ENCODE measurements at regions not wholly inside any gene's neighbourhood (a gene's known extent, or its start where the extent isn't known, plus 50 kb on each side); places are given as distances from the start of the nearest gene placed in this dataset.

DNA sequence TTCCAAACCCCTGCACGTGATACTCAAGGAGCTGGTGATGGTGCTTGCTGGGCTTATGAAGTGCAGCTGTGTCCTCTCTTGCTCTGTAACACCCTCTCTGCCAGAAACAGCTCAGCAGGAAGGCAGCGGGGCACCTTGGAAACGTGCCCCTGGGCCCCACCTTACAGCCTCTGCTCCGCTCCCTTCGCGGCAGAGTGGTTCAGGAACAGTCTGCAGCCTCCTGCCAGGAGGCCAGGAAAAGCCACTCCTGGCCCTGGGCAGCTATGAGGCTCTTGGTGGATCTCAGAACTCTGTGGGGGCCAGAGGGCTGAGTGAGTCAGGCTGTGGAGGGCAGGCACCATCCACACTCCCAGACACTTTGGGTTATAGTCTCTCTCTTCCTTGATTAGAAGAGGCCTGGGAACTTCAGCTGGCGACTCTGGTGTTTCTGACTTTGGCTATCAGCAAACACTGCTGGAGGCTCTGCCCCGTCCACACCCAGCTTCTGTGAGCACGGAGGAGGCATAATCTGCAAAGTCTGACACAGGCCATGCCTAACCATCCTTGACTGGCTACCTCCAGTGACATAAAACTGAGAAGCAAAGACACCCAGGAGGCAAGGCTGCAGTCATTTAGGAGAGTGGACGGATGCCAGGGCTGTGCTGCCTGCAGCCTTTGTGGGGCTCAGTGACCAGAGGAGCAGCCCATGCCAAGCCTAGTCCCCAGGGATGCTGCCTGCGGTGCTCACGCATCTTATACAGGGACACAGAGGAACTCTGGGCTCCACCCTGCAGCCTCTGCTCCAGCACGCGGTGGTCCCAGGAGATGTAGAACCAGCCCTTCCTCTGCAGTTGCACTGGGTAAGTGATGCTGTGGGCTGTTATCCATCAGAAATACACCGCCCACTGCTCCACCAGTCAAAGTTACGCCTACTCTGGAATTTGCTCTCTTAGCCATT is 65.3 kb downstream of the METRNL start:
- DNase-seq (ENCODE audit: low read depth in 2 of 2, low spot score in 1 of 2), result no peak

- DNase-seq (ENCODE audit: low read depth in 2 of 2, low spot score in 1 of 2), result no peak
Observed at GRCh38 chr17:83145358-83145738, 65.9 kb downstream of the METRNL start.

DNA sequence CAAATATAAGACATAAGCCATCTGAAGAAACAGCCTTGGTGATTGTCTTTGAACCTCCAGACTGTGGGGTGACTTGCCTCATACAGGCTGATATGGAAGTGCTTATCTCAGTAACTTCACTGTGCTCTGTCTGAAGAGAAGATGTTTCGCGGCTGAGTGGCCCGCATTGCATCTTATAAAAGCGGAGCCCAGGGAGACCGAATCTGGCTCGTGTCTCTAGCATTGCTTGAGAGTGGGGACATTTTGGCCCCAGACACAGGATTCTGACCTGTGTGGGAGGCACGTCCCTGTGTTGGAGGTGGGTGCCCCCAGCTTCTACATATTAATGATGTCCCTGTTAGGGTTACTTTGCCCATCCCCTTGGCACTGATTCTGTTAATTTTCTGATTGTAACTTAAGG is 66.4 kb downstream of the METRNL start:
- DNase-seq (ENCODE audit: low read depth in 2 of 2, low spot score in 1 of 2), result no peak

DNA sequence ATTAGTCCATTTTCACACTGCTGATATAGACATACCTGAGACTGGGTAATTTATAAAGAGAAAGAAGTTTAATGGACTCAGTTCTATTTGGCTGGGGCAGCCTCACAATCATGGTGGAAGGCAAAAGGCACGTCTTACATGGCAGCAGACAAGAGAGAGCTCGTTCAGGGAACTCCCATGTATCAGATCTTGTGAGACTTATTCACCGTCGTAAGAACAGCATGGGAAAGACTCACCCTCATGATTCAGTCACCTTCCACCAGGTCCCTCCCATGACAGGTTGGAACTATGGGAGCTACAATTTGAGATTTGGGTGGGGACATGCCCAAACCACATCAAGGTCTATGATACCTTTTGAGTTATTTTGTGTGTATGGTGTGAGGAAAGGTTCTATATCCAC is 66.9 kb downstream of the METRNL start:
- no peak for DNase-seq (ENCODE audit: low read depth in 2 of 2, low spot score in 1 of 2)

DNA sequence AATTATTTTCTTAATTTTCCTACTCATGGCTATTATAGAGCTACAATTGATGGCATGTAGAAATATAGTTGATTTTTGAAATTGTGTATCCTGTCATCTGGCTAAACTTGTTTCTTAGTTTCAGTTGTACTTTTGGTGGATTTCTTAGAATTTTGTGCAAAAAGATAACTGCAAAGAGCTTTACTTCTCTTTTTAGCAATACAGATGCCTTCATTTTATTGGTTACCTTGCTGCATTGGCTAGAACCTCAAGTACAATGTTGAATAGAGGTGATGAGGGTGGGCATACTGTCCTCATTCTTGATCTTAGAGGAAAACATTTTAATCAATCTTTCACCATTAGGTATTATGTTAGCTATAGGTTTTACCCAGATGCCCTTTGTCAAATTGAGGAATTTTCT is 67.9 kb downstream of the METRNL start:
- no peak for DNase-seq (ENCODE audit: low read depth in 2 of 2, low spot score in 1 of 2)

GRCh38 chr17:83148317-83149028 is 69.1 kb downstream of the METRNL start:
- no peak for DNase-seq (ENCODE audit: low read depth in 2 of 2, low spot score in 1 of 2)

DNA sequence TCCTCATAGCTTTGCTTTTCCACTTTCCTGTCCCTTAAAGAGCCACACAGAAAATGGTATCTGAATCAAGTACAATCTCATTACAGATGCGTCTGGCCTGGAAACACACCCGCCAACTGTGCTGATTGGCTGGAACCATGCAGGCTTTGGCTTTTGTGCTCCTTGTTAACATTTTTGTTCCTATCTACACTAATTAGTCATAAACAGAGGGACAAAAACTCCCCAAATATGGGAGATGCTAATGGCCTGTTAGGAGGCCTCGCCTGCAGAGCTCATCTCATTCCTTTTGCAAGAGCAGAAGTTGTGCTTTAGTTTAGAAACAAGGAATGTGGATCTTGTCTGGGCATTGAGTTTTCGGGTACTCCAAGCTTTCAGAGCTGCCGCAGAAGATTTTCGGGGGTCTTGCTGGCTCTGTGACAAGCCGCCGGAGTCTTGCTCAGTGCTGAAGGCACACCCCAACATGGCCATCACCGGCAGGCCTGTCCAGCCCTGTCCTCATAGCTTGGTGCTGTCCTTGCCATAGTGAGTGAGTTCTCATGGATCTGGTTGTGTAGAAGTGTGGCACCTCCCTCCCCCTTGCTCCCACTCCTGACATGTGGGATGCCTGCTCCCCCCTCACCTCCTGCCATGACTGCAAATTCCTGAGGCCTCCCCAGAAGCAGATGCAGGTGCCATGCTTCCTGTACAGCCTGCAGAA is 69.8 kb downstream of the METRNL start:
- no peak for DNase-seq (ENCODE audit: low read depth in 2 of 2, low spot score in 1 of 2)

- DNase-seq (ENCODE audit: low read depth in 2 of 2, low spot score in 1 of 2), result no peak
Observed at GRCh38 chr17:83149761-83150251, 70.4 kb downstream of the METRNL start.

- no peak for DNase-seq (ENCODE audit: low read depth in 2 of 2, low spot score in 1 of 2)
Observed at GRCh38 chr17:83150369-83151055, 71.1 kb downstream of the METRNL start.

- no peak for DNase-seq (ENCODE audit: low read depth in 2 of 2, low spot score in 1 of 2)
Observed at GRCh38 chr17:83151056-83151441, 71.6 kb downstream of the METRNL start.

DNA sequence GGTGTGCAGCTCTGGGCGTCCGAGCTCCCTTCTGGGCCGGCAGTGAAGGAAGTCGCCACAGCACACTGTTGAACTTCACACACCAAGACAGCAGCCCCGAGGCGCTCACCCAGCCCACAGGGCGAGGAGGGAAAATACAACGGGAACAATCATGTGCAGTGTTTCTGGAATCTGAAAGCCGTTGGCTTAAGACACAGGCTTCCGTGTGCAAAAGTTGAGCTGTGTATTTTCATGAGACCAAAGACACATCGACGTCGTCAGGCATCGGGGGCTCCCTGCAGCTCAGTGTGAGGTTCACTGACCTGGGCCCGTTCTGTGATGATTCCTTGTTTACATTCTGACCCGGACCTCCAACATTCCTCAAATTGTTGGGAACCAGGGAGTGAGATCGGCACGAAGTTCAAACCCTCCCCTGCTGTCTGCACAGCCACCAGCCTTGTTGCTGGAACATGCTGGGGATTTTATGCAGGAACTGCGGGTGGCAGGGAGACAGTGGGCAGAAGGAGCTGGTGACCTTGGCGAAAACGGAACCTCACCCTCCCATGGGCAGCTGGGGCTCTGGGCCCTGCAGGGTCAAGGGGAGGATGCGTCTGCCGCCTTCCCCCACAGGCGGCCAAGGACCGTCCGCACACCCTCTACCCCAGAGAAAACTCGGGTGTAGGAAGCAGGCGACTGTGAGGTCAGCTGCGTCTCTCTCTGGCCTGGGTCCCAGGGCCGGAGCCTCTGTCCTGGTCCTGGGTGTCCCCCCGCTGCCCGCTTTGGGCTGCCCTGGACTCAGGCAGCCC is 72.2 kb downstream of the METRNL start:
- no peak for DNase-seq (ENCODE audit: low read depth in 2 of 2, low spot score in 1 of 2)

DNA sequence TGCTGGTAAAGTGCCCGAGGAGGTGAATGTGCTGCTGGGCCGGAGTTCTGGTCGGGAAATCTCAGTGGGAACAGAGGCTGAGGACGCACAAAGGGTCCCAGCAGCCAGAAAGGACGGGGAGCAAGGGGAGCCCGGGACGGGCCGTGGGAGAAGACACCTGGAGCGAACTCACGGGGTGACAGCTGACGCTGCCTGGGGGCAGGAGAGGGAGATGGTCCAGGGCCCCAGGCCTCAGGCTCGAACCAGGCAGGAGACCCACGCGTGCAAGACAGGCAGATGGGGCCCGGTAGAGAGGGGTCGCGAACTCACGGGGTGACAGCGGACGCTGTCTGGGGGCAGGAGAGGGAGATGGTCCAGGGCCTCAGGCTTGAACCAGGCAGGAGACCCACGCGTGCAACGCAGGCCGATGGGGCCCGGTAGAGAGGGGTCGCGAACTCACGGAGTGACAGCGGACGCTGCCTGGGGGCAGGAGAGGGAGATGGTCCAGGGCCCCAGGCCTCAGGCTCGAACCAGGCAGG is 72.9 kb downstream of the METRNL start:
- DNase-seq (ENCODE audit: low read depth in 2 of 2, low spot score in 1 of 2), result no peak

GRCh38 chr17:83152745-83153611 is 73.6 kb downstream of the METRNL start:
- DNase-seq (ENCODE audit: low read depth in 2 of 2, low spot score in 1 of 2), result no peak

DNA sequence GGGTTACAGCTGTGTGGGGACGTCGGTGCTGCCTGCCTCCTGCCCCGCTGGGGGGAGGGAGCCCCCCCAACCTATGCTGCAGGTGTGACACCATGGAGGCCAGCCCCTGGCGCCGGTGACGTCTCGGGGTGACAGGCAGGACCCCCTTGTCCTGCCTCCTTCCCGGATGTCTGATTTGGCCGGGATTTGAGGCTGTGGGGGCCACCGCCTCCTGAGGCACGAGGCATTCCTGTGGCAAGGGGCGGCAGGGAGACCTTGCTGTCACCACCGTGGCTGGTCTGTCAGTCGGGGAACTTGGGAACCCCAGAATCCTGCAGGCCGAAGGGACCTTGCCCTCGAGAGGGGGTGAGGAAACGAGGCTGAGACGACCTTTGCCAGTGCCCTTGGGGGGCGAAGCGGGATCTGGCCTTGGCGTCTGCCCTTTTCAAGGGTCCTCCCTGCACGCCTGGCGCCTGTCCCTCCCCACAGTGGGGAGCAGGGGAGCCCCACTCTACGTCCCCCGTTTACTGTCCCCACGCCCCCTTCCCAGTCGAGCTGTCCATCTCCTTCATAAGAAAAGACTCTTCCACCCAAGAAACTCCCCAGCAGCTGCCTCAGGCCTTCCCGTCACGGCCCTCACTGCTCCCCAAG is 74.4 kb downstream of the METRNL start:
- DNase-seq (ENCODE audit: low read depth in 2 of 2, low spot score in 1 of 2), result no peak

DNA sequence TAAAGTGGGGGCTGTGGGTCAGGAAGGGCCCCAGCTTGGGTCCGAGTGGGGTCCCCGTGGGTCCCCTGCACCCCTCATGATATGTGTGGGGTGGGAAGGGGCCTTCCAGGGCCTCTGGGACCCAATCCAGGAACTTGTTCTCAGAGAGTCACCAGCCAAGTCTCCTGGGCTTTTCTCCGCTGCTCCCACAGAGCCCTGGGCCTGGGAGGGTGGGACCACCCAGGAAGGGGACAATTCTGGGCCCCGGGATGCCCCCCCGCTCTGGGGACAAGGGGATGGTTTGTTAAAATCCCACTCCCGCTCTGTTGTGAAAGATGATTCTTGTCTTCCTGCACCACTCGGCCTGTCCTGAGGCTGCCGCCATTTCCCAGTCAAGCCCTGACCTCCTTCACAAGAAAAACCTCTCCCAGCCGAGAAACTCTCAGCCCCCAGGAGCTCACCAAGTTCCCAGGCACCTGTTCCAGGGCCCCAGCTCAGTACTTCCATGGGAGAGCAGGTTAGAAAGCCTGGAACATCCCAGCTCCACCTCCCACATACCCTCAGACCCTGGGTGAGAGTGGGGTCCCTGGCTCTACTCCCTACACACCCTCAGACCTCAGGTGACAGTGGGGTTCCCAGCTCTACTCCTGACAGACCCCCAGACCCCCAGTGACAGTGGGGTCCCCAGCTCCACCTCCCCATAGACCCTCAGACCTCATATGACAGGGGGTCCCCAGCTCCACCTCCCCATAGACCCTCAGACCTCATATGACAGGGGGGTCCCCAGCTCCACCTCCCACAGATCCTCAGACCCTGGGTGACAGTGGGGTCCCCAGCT is 75.1 kb downstream of the METRNL start:
- no peak for DNase-seq (ENCODE audit: low read depth in 2 of 2, low spot score in 1 of 2)

DNA sequence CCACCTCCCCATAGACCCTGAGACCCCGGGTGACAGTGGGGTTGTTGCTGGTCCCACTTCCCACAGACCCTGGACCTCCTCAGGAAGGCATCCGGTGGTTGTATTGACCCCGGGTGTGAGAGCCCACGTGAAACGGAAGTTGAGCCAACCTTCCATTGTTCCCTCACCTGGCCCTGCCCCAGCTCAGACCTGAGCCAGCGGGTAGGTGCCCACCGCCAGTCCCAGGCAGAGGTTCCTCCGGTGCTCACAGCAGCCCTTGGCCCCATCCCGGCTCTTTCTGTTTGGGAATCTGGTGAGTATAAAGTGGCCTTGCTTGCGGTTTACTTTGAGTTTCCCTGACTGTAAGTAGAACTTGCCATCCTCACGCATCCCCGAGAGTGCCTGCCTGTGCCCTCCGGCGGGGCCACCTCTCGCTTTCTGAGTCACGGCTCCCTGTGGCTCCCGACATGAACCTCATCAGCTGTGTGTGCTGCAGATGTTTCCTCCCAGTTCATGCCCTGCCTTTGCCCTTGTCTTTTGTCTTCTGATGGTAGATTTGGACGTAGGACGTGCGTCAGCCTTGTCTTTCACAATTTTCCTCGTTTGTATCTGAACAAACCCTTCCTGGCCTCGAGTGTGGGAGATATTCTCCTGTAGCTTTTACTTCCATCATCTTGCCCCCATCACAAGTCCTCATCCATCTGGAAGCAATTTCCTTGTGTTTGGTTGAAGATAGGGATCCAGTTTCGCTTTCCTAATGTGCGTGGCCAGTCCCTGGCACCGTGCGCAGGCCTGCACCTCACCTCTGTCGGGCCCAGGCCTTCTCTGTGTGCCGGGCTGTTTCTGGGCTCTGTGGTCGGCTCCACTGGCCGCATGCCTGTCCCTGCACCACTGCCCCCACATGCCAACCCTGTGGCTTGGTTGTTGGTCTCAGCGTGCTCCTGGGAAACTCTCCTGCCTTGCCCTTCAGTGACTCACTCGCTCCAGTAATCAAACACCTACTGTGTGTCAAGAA is 76.0 kb downstream of the METRNL start:
- no peak for DNase-seq (ENCODE audit: low read depth in 2 of 2, low spot score in 1 of 2)

DNA sequence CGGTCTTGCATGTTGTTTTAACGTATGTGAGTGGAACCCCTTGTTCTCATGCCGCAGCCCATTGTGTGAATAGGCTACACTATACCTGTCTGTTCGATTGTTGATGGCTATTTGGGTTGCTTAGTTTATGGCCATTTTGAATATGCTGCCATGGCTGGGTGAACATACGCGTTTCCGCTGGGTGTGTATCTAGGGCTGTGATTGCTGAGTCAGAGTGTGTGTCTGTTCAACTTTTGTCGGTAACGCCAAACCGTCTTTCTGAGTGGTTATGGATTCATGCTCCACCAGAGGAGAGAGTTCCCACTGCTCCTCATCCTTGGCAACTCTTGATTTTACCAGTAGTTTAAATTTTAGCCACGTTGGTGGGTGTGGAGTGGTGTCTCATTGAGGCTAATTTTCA is 77.0 kb downstream of the METRNL start:
- no peak for DNase-seq (ENCODE audit: low read depth in 2 of 2, low spot score in 1 of 2)

Data from stimulated activated CD8-positive, alpha-beta memory T cell treated with anti-CD3 and anti-CD28 coated beads, Interleukin-4, amount 100 ng/mL, for 4 hours (primary cell).